PC-3 (cell line): ENCODE measurements at regions not wholly inside any gene's neighbourhood (a gene's known extent, or its start where the extent isn't known, plus 50 kb on each side); places are given as distances from the start of the nearest gene placed in this dataset.

Source experiments
- ATAC-seq: fragments of 200-7000 bp; cut with Tn5 transposase; 2 replicates; pipeline ENCODE4 v1.9.1; 2020; ENCODE audit warnings: mild to moderate bottlenecking, moderate library complexity
- BruUV-seq: library from RNA; stranded (reverse); fragments of 400-500 nt; replicated peaks from 2 replicates; lab custom pipeline; 2021; lab: Mats Ljungman, UMichigan
- CTCF ChIA-PET: fragments of 300-600 bp; sonication (Branson Sonifier 250); formaldehyde crosslinking; loops from one replicate; lab custom pipeline; 2022; ENCODE audit warnings: antibody characterized with exemption; lab: Charles Lee
- POLR2A ChIA-PET: fragments of 300-600 bp; sonication (Branson Sonifier 250); formaldehyde crosslinking; loops from one replicate; lab custom pipeline; 2022; ENCODE audit warnings: antibody characterized with exemption; ENCODE audit not compliant: unreplicated experiment; lab: Charles Lee
- DNase-seq: peaks from one replicate; pipeline ENCODE4 v3.0.0-alpha.2; 2015
- H2AFZ ChIP-seq: fragments of 300-600 bp; sonication (generic); 2 replicates; pipeline ENCODE4 v1.6.0; 2016; ENCODE audit warnings: antibody characterized with exemption, low read length
- H3F3A ChIP-seq: fragments of 300-600 bp; sonication (generic); one replicate; pipeline ENCODE4 v1.6.0; 2017; ENCODE audit warnings: antibody characterized with exemption, low read length, control low read depth, mild to moderate bottlenecking; ENCODE audit not compliant: unreplicated experiment
- H3K27ac ChIP-seq: fragments of 300-600 bp; sonication (generic); 2 replicates; pipeline ENCODE4 v1.5.1; 2016; ENCODE audit warnings: mild to moderate bottlenecking, low read length
- H3K27me3 ChIP-seq: fragments of 300-600 bp; sonication (generic); 2 replicates; pipeline ENCODE4 v1.6.1; 2016; ENCODE audit warnings: low read length, mixed read lengths
- H3K36me3 ChIP-seq: fragments of 300-600 bp; sonication (generic); 2 replicates; pipeline ENCODE4 v1.6.1; 2016; ENCODE audit warnings: low read depth, mixed run types, low read length, mixed read lengths
- H3K4me1 ChIP-seq: fragments of 300-600 bp; sonication (generic); 2 replicates; pipeline ENCODE4 v1.5.1; 2016; ENCODE audit warnings: low read length; ENCODE audit not compliant: insufficient read depth
- H3K4me2 ChIP-seq: fragments of 300-600 bp; sonication (generic); 2 replicates; pipeline ENCODE4 v1.6.0; 2016; ENCODE audit warnings: low read length
- H3K4me3 ChIP-seq: fragments of 300-600 bp; sonication (generic); 2 replicates; pipeline ENCODE4 v1.5.1; 2016; ENCODE audit warnings: mild to moderate bottlenecking, low read length, mixed read lengths
- H3K79me2 ChIP-seq: fragments of 300-600 bp; sonication (generic); 2 replicates; pipeline ENCODE4 v1.6.1; 2017; ENCODE audit warnings: low read length, mixed read lengths
- H3K9ac ChIP-seq: fragments of 300-600 bp; sonication (generic); 2 replicates; pipeline ENCODE4 v1.6.0; 2016; ENCODE audit warnings: mild to moderate bottlenecking, low read length
- H3K9me2 ChIP-seq: fragments of 300-600 bp; sonication (generic); replicated peaks from 2 replicates; pipeline ENCODE4 v1.6.1; 2016; ENCODE audit warnings: mixed run types, low read length, mixed read lengths
- H3K9me3 ChIP-seq: fragments of 300-600 bp; sonication (generic); 2 replicates; pipeline ENCODE4 v1.6.1; 2016; ENCODE audit warnings: low read length, mixed read lengths
- H4K20me1 ChIP-seq: fragments of 300-600 bp; sonication (generic); 2 replicates; pipeline ENCODE4 v1.6.1; 2016; ENCODE audit warnings: low read length, mixed read lengths
- CTCF ChIP-seq: fragments of 300-600 bp; sonication (generic); conservative IDR thresholded peaks from 2 replicates; pipeline ENCODE4 v1.5.1; 2017; ENCODE audit warnings: antibody characterized with exemption, low read depth, mild to moderate bottlenecking, low read length
- EZH2 ChIP-seq: fragments of 300-600 bp; sonication (generic); IDR thresholded peaks from one replicate; pipeline ENCODE4 v1.6.1; 2017; ENCODE audit warnings: antibody characterized with exemption, mild to moderate bottlenecking, low read length; ENCODE audit not compliant: unreplicated experiment
- EZH2phosphoT487 ChIP-seq: fragments of 300-600 bp; sonication (generic); IDR thresholded peaks from 2 replicates; pipeline ENCODE4 v1.6.1; 2018; ENCODE audit warnings: mild to moderate bottlenecking, antibody characterized with exemption, low read length, borderline replicate concordance
- intact Hi-C: fragments of 100-400 bp; cut with micrococcal nuclease; formaldehyde crosslinking; loops from 2 replicates; pipeline ENCODE4 v1.9.0; 2023

GRCh38 chr9:76557674-76558225 lies 98.8 kb downstream of the GCNT1 start:
- ATAC-seq (no peak), DNase-seq (no peak)
- Histone ChIP-seq H3K27me3 (no peaks in the 10 kb centered on the region), H3K9me2 (no peaks in the 10 kb centered on the region), H2AFZ (no peak overlapping the region), H3K9me3 (no peaks in the 10 kb centered on the region), H3K4me2 (no peak overlapping the region), H4K20me1 (no peaks in the 10 kb centered on the region), H3K9ac (no peak overlapping the region), H3F3A (no peaks in the 10 kb centered on the region), H3K4me1 (no peaks in the 10 kb centered on the region), H3K36me3 (no peaks in the 10 kb centered on the region), H3K27ac (no peak overlapping the region), H3K4me3 (no peak overlapping the region), H3K79me2 (no peaks in the 10 kb centered on the region)
- intact Hi-C loops, result no loop called here
- TF ChIP-seq EZH2, result no peak
- TF ChIP-seq CTCF, result no peak
- TF ChIP-seq EZH2phosphoT487, result no peak
- POLR2A ChIA-PET, result no interaction called here
- CTCF ChIA-PET, result no interaction called here
- BruUV-seq, result no TSS peak

- no peak for DNase-seq
- Histone ChIP-seq H3K79me2 (no peaks in the 10 kb centered on the region), H3F3A (no peaks in the 10 kb centered on the region), H2AFZ (no peak overlapping the region), H3K9me3 (no peaks in the 10 kb centered on the region), H3K9me2 (no peaks in the 10 kb centered on the region), H3K36me3 (no peaks in the 10 kb centered on the region), H3K4me1 (no peaks in the 10 kb centered on the region), H4K20me1 (no peaks in the 10 kb centered on the region), H3K4me3 (no peak overlapping the region), H3K27ac (no peak overlapping the region), H3K4me2 (no peak overlapping the region), H3K27me3 (no peaks in the 10 kb centered on the region), H3K9ac (no peak overlapping the region)
- intact Hi-C loops, result no loop called here
- no TSS peak for BruUV-seq
- ChIA-PET CTCF (no interaction called here), POLR2A (no interaction called here)
- ATAC-seq, result no peak
- TF ChIP-seq EZH2 (no peak), CTCF (no peak), EZH2phosphoT487 (no peak)
Measured at GRCh38 chr9:76558465-76558864, 99.5 kb downstream of the GCNT1 start.

GRCh38 chr9:76559286-76559685 lies 100.3 kb downstream of the GCNT1 start:
- intact Hi-C loops, result no loop called here
- ATAC-seq (no peak), DNase-seq (no peak)

More at GRCh38 chr9:76559286-76559685, 100.3 kb downstream of the GCNT1 start:
- TF ChIP-seq EZH2 (no peak), CTCF (no peak), EZH2phosphoT487 (no peak)
- no TSS peak for BruUV-seq
- H3K79me2 ChIP-seq, result no peaks in the 10 kb centered on the region
- no peak overlapping the region for H3K4me2 ChIP-seq
- H3K9me2 ChIP-seq, result no peaks in the 10 kb centered on the region
- H3K9ac ChIP-seq, result no peak overlapping the region
- H3F3A ChIP-seq, result no peaks in the 10 kb centered on the region
- H3K36me3 ChIP-seq, result no peaks in the 10 kb centered on the region
- H3K9me3 ChIP-seq, result no peaks in the 10 kb centered on the region
- no peaks in the 10 kb centered on the region for H3K27me3 ChIP-seq
- no peak overlapping the region for H3K27ac ChIP-seq
- H2AFZ ChIP-seq, result no peak overlapping the region
- no peaks in the 10 kb centered on the region for H3K4me1 ChIP-seq
- no peak overlapping the region for H3K4me3 ChIP-seq
- no peaks in the 10 kb centered on the region for H4K20me1 ChIP-seq
- CTCF ChIA-PET, result no interaction called here
- POLR2A ChIA-PET, result no interaction called here
